Esophagus muscularis mucosa (tissue), 3 donors: ENCODE measurements at regions not wholly inside any gene's neighbourhood (a gene's known extent, or its start where the extent isn't known, plus 50 kb on each side); places are given as distances from the start of the nearest gene placed in this dataset.

Experiments used
- CTCF ChIP-seq, 3 experiments: fragments of 200-600 bp in 2 of 3; fragments of 450-650 bp in 1 of 3; sonication (generic) in 2 of 3; IDR thresholded peaks; one replicate each; pipeline ENCODE4 v1.5.1; 2017 to 2019; ENCODE audit warnings: antibody characterized with exemption in 3 of 3, mild to moderate bottlenecking in 2 of 3, moderate library complexity in 1 of 3
- POLR2AphosphoS5 ChIP-seq, 2 donors: sonication (generic); formaldehyde crosslinking; IDR thresholded peaks; one replicate each; pipeline ENCODE4 v1.6.1; 2017; ENCODE audit warnings: antibody characterized with exemption in 2 of 2

DNA sequence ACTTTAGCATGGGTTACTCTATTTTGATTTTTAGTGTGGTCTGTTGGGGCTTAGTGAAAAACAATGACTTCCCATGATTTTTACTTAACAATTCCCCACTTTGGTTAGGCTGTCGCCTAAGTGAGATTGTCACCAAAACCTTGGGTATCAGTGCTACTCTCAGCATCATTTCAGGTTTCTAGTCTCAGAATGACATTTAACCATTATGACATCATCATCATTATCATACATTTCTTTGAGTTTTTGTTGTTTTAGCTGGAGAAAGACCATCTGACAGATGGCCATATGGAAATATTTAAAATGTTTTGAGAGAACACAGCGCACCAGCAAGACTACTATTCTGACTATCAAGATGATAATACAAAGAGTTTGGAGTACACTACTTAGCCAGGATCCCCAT, 551.0 kb upstream of the PTPRD start:
- TF ChIP-seq POLR2AphosphoS5 (IDR thresholded peaks at IDR 0.05) (no peak), CTCF (IDR thresholded peaks at IDR 0.05) (no peak)
